GM10266 (cell line): ENCODE measurements at regions not wholly inside any gene's neighbourhood (a gene's known extent, or its start where the extent isn't known, plus 50 kb on each side); places are given as distances from the start of the nearest gene placed in this dataset.

Source experiments
- DNase-seq: peaks from one replicate; pipeline ENCODE4 v3.0.0; 2012; ENCODE audit errors: extremely low spot score
- TF ChIP-seq, protein P1 (sequence below): IDR thresholded peaks from 2 replicates; pipeline ENCODE4 v1.5.1; 2012; ENCODE audit warnings: mild to moderate bottlenecking, low read depth; ENCODE audit not compliant: control insufficient read depth, insufficient read depth; ENCODE audit errors: missing control alignments

DNA sequence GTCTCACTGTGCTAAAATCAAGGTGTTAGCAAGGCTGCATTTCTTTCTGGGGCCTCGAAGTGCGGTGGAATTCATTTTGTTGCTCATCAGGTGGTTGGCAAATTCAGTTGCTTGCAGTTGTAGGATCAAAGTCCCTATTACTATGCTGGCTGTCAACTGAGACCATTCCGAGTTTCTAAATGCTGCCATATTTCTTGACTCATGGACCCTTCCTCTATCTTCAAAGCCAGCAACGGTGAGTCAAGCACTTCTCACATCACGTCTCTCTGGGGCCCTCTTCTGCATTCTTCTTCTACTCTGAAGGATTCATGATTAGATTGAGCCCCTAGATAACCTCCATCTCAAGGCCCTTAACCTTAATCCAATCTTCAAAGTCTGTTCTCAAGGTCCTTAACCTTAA, 619.7 kb downstream of the HACE1 start:
- DNase-seq: no peak
- TF ChIP-seq, protein P1, sequence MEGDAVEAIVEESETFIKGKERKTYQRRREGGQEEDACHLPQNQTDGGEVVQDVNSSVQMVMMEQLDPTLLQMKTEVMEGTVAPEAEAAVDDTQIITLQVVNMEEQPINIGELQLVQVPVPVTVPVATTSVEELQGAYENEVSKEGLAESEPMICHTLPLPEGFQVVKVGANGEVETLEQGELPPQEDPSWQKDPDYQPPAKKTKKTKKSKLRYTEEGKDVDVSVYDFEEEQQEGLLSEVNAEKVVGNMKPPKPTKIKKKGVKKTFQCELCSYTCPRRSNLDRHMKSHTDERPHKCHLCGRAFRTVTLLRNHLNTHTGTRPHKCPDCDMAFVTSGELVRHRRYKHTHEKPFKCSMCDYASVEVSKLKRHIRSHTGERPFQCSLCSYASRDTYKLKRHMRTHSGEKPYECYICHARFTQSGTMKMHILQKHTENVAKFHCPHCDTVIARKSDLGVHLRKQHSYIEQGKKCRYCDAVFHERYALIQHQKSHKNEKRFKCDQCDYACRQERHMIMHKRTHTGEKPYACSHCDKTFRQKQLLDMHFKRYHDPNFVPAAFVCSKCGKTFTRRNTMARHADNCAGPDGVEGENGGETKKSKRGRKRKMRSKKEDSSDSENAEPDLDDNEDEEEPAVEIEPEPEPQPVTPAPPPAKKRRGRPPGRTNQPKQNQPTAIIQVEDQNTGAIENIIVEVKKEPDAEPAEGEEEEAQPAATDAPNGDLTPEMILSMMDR: no peak

DNA sequence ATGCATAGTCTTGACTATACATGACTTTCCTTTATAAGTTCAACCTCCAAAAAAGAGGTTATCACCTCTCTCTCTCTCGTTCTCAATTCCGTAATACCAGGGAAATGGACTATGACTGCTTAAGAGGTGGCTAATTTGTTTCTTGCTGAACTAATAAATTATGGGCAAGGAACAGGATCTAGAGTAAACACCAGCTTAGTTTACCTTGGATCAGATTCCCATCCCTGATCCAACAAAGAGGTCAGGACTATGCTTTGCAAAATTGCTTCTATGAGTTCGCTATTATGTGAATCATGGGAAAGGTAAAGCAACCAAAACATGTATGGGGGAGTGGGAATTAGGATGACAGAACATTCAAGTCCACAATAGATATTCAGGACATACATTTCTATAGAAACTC, 630.7 kb downstream of the HACE1 start:
- DNase-seq: no peak

DNA sequence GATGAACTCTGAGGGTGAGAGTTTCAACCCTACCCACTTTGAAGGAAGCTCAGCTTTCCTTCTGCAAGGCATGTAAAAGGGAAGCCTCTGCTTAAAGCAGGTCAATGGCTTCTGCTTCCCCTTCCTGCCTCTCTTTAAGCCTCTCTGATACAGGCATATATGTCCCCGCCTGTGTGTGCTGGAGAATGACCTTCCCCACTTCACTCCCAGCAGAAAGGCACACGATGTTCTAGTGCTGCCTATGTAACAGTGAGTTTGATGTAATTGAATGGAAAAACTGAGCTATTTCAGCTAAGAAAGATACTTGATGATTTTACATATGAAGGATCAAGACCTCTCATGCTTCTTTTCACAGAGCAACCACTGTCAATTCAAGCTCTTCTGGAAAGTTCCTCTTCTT, 632.2 kb downstream of the HACE1 start:
- TF ChIP-seq, protein P1: no peak
- no peak for DNase-seq

More for the DNA sequence above, 630.7 kb downstream of the HACE1 start:
- TF ChIP-seq, protein P1: no peak

DNA sequence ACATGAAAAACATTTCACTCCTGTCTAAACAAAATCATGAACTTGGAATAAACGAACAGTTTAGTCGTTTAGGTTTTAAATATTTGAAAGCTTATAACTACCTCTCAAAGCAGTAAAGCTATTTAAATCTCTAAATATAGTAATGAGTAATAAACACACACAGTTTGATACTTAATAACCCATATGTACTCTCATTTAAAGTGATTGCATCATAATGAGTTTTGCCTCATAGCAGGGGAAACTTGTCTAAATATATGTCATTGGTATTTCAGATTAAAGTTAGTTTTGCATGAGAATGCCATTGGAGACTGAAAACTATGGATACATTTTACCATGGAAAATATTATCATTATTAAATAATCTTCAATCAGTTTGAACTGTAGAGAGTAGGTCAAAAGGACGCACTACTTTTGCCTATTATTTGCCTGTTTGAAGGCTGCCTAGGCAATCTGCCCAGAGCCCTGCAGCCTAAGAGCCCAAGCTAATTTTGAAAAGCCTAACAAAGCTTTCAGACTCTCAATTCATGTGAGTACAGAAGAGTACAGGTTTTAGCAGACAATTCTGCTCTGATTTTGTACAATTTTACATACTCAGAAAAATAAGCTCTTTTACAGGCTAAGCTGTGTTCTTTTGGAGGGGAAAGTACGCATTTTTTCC, 632.8 kb downstream of the HACE1 start:
- TF ChIP-seq, protein P1: no peak

DNA sequence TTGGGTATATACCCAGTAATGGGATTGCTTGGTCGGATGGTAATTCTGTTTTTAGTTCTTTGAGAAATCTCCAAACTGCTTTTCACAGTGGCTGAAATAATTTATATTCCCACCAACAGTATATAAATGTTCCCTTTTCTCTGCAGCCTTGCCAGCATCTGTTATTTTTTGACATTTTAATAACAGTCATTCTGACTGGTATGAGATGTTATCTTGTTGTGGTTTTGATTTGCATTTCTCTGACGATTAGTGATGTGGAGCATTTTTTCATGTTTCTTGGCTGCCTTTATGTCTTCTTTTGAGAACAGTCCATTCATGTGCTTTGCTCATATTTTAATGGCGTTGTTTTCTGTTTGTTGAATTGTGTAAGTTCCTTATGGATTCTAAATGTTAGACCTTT, 641.6 kb downstream of the HACE1 start:
- TF ChIP-seq, protein P1: no peak
- DNase-seq: no peak

More for the DNA sequence above, 632.8 kb downstream of the HACE1 start:
- DNase-seq: no peak

DNA sequence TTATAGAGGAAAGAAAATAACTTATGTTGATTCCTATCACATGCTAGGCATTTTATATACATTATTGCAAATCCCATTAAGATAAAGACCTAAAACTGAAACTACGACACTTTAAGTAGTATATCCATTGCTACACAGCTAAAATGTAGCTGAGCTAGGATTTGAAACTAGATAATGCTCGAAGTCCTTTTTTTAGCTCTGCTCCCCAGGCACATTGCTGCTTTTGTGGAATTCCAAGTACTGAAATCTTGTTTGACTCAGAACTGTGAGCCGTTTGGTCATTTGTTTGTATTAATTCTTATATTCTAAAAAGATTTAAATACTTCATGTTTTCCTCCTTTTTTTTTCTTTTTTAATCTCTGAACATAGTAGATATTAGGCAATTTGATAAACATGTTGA, 644.8 kb downstream of the HACE1 start:
- TF ChIP-seq, protein P1: no peak
- no peak for DNase-seq

DNA sequence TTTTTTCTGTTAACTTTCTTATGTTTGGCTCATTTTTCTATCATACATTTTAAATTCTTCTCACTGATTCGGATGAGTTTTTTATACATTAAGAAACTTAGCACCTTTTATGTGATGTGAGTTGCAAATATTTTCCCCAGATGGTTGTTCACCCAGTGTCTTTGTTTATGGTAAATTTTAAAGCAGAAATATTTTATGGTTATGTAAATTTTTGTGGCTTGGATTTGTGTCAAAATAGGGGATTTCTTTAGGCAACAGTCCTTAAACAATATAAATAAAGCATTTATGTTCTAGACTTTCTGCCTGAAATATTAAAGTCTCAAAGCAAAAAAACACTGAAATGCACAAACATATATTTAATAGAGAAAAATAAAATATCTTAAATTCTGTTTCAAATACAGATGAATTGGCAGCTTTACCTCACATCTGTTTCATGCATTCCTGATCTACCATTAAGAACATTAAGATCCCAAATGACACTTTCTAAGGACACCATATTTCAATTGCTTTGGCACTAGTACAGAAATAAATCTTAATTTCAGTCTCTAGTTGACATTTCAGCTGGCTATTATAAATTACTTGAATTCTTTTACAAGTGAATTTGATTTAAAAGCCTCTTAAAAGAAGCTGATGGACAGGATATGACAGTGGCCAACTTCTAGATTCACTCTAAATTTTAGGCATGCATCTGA, 646.6 kb downstream of the HACE1 start:
- DNase-seq: no peak
- TF ChIP-seq, protein P1: no peak
